ENCODE measurements at regions not wholly inside any gene's neighbourhood (a gene's known extent, or its start where the extent isn't known, plus 50 kb on each side); places are given as distances from the start of the nearest gene placed in this dataset.

- H3K4me3 ChIP-seq, result no peak overlapping the region
- TF ChIP-seq CTCF (IDR thresholded peaks at IDR 0.05), result no peak
- no peaks in the 10 kb centered on the region for H3K27me3 ChIP-seq
- no peaks in the 10 kb centered on the region for H3K9me3 ChIP-seq
- no peak for DNase-seq
- H3K27ac ChIP-seq, result no peak overlapping the region
- no peaks in the 10 kb centered on the region for H3K4me1 ChIP-seq
- intact Hi-C loops (cut with DNase I; ENCODE audit: low total_unique reads), result no loop called here
- no peaks in the 10 kb centered on the region for H3K36me3 ChIP-seq
These were observed 114.2 kb downstream of the KCNE4 start for GRCh38 chr2:223166215-223166493.

GRCh38 chr2:223166983-223167650 is 115.1 kb downstream of the KCNE4 start:
- Histone ChIP-seq H3K36me3 (no peaks in the 10 kb centered on the region), H3K27ac (no peak overlapping the region), H3K9me3 (no peaks in the 10 kb centered on the region), H3K4me1 (no peaks in the 10 kb centered on the region), H3K27me3 (no peaks in the 10 kb centered on the region), H3K4me3 (no peak overlapping the region)
- DNase-seq, result no peak
- intact Hi-C loops (cut with DNase I; ENCODE audit: low total_unique reads), result no loop called here
- TF ChIP-seq CTCF (IDR thresholded peaks at IDR 0.05), result no peak

- Histone ChIP-seq H3K27me3 (no peaks in the 10 kb centered on the region), H3K4me1 (no peaks in the 10 kb centered on the region), H3K9me3 (no peaks in the 10 kb centered on the region), H3K36me3 (no peaks in the 10 kb centered on the region), H3K4me3 (no peak overlapping the region), H3K27ac (no peak overlapping the region)
- TF ChIP-seq CTCF (IDR thresholded peaks at IDR 0.05), result no peak
- DNase-seq, result no peak
- intact Hi-C loops (cut with DNase I; ENCODE audit: low total_unique reads), result no loop called here
These were observed 118.0 kb downstream of the KCNE4 start for GRCh38 chr2:223169830-223170605.

GRCh38 chr2:223176970-223177369 is 125.0 kb downstream of the KCNE4 start:
- no peak for DNase-seq
- H3K4me1 ChIP-seq, result no peaks in the 10 kb centered on the region
- no peaks in the 10 kb centered on the region for H3K27me3 ChIP-seq
- H3K27ac ChIP-seq, result no peak overlapping the region
- intact Hi-C loops (cut with DNase I; ENCODE audit: low total_unique reads), result no loop called here
- H3K36me3 ChIP-seq, result no peaks in the 10 kb centered on the region
- no peak overlapping the region for H3K4me3 ChIP-seq
- no peaks in the 10 kb centered on the region for H3K9me3 ChIP-seq
- no peak for TF ChIP-seq CTCF (IDR thresholded peaks at IDR 0.05)

- TF ChIP-seq CTCF (IDR thresholded peaks at IDR 0.05), result no peak
- intact Hi-C loops (cut with DNase I; ENCODE audit: low total_unique reads), result no loop called here
- Histone ChIP-seq H3K4me1 (no peaks in the 10 kb centered on the region), H3K27ac (no peak overlapping the region), H3K36me3 (no peaks in the 10 kb centered on the region), H3K27me3 (no peaks in the 10 kb centered on the region), H3K4me3 (no peak overlapping the region), H3K9me3 (no peaks in the 10 kb centered on the region)
- no peak for DNase-seq
These were observed 128.5 kb downstream of the KCNE4 start for GRCh38 chr2:223180463-223180862.
